ENCODE measurements at regions not wholly inside any gene's neighbourhood (a gene's known extent, or its start where the extent isn't known, plus 50 kb on each side); places are given as distances from the start of the nearest gene placed in this dataset.

DNA sequence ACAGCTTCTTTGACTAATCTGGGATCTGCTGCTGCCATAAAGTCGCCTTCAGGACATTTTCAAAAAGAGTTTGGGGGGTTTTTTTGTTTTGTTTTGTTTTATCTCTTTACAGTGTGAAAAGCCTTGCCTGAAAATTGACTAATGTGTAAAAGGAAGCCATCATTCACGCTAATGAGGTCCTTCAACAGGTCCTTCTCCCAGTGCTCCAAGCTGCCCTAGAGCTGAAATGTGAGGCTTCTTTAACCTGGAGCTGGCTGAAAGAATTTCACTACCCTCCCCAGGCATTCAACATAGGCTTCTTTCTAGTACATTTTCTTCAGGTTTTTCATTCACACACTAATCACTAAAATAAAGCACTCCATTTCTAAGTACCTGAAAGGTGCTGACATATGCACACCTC is 145.1 kb upstream of the PRDM1 start:
- TF ChIP-seq POLR2AphosphoS5 (IDR thresholded peaks at IDR 0.05; ENCODE audit: low read depth, low read length) (no peak), POLR2A (IDR thresholded peaks at IDR 0.05; ENCODE audit: low read depth, low read length) (no peak), TAF1 (IDR thresholded peaks at IDR 0.05; ENCODE audit: low read depth, low read length) (no peak), SPI1 (IDR thresholded peaks at IDR 0.05; ENCODE audit: low read depth, low read length) (no peak), POU2F2 (IDR thresholded peaks at IDR 0.05; ENCODE audit: low read depth, low read length) (no peak), PAX5 (IDR thresholded peaks at IDR 0.05; ENCODE audit: insufficient read depth, low read length, severe bottlenecking) (no peak)

Measured in GM12891 (cell line).